ENCODE measurements at regions not wholly inside any gene's neighbourhood (a gene's known extent, or its start where the extent isn't known, plus 50 kb on each side); places are given as distances from the start of the nearest gene placed in this dataset.
"Not testable (repeated sequence)": the region's sequence is repeated elsewhere in the genome, so short reads cannot be mapped to it uniquely, and the experiment has no call there.

DNA sequence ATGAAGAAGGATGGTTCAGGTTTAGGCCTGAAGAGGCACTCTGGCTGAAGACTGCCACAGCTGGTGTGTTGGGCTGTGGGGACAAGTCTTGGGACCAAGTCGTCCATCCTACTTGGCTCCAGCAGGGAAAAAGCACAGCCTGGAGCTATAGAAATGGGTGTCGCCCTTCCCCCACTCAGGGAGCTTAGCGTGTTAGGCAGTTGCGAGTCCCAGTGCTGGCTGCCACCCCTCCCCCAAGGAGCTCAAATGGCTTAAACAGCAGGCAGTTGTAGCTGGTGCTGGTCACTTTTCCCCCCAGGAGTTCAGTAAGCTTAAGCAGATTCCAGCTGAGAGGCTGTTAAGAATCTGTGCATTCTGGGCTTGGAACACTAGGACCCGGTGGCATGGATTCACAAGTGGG lies 319.5 kb upstream of the POF1B start:
- no peaks in the 10 kb centered on the region for H4K20me1 ChIP-seq (ENCODE audit: insufficient read depth, low read length)
- H3K4me3 ChIP-seq (ENCODE audit: low read length): no peak overlapping the region
- TF ChIP-seq CTCF (IDR thresholded peaks at IDR 0.05; ENCODE audit: low read length) (no peak), EZH2 (optimal IDR thresholded peaks at IDR 0.05; ENCODE audit: low read depth, low read length) (no peak), EZH2phosphoT487 (IDR thresholded peaks at IDR 0.05; ENCODE audit: low read length) (no peak)
- H3K4me2 ChIP-seq (ENCODE audit: low read depth, low read length): no peak overlapping the region
- no peaks in the 10 kb centered on the region for H3K36me3 ChIP-seq (replicated peaks; ENCODE audit: insufficient read depth, low read length)
- no peaks in the 10 kb centered on the region for H3K79me2 ChIP-seq (ENCODE audit: low read length)
- H3K9me3 ChIP-seq (replicated peaks; ENCODE audit: insufficient read depth, low read length): no peaks in the 10 kb centered on the region
- no peaks in the 10 kb centered on the region for H3F3A ChIP-seq (ENCODE audit: insufficient read depth, low read length)
- H3K9ac ChIP-seq (ENCODE audit: low read length): no peak overlapping the region
- no peaks in the 10 kb centered on the region for H3K9me2 ChIP-seq (replicated peaks; ENCODE audit: insufficient read depth, low read length)
- H3K4me1 ChIP-seq (ENCODE audit: low read length): no peaks in the 10 kb centered on the region
- no peak for DNase-seq
- H2AFZ ChIP-seq (ENCODE audit: low read length): no peak overlapping the region
- H3K27ac ChIP-seq (ENCODE audit: low read length): no peak overlapping the region
- H3K27me3 ChIP-seq (replicated peaks; ENCODE audit: insufficient read depth, low read length): no peaks in the 10 kb centered on the region

DNA sequence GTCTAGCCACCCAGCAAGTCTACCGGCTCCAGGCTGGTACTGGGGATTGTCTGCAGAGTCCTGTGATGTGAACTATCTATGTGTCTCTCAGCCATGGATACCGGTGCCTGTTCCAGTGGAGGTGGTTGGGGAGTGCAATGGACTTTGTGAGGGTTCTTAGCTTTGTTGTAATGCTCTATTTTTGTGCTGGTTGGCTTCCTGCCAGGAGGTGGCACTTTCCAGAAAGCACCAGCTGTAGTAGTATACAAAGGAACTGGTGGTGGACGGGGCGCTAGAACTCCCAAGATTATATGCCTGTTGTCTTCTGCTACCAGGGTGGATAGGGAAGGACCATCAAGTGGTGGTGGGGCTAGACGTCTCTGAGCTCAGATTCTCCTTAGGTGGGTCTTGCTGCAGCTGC lies 306.4 kb upstream of the POF1B start:
- Histone ChIP-seq H3K27me3 (replicated peaks; ENCODE audit: insufficient read depth, low read length) (no peaks in the 10 kb centered on the region), H3K4me2 (ENCODE audit: low read depth, low read length) (no peak overlapping the region), H4K20me1 (ENCODE audit: insufficient read depth, low read length) (no peaks in the 10 kb centered on the region), H3K4me1 (ENCODE audit: low read length) (no peaks in the 10 kb centered on the region), H3K79me2 (ENCODE audit: low read length) (no peaks in the 10 kb centered on the region), H3K9me3 (replicated peaks; ENCODE audit: insufficient read depth, low read length) (no peaks in the 10 kb centered on the region), H3K4me3 (ENCODE audit: low read length) (no peak overlapping the region), H3F3A (ENCODE audit: insufficient read depth, low read length) (no peaks in the 10 kb centered on the region), H3K9ac (ENCODE audit: low read length) (no peak overlapping the region), H3K27ac (ENCODE audit: low read length) (no peak overlapping the region), H3K9me2 (replicated peaks; ENCODE audit: insufficient read depth, low read length) (no peaks in the 10 kb centered on the region), H3K36me3 (replicated peaks; ENCODE audit: insufficient read depth, low read length) (no peaks in the 10 kb centered on the region), H2AFZ (ENCODE audit: low read length) (no peak overlapping the region)
- DNase-seq: no peak
- TF ChIP-seq EZH2 (optimal IDR thresholded peaks at IDR 0.05; ENCODE audit: low read depth, low read length) (no peak), EZH2phosphoT487 (IDR thresholded peaks at IDR 0.05; ENCODE audit: low read length) (no peak), CTCF (IDR thresholded peaks at IDR 0.05; ENCODE audit: low read length) (no peak)

DNA sequence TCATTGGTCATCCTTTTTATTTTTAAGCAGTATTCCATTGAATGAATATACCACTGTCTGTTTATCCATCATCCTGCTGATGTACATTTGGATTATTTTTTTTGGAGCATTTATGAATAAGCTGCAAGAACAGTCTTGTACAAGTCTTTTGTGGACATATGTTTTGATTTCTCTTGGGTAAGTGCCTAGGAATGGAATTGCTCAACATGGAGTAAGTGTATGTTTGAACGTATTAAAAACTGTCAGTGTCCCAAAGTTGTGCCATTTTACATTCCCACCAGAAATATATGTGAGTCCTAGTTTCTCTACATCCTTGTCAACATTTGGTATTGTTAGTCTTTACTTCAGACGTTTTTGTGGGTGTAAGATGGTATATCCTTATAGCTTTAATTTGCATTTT lies 287.0 kb upstream of the POF1B start:
- Histone ChIP-seq H3K9me3 (replicated peaks; ENCODE audit: insufficient read depth, low read length) (no peaks in the 10 kb centered on the region), H3K4me2 (ENCODE audit: low read depth, low read length) (no peak overlapping the region), H4K20me1 (ENCODE audit: insufficient read depth, low read length) (no peaks in the 10 kb centered on the region), H3K36me3 (replicated peaks; ENCODE audit: insufficient read depth, low read length) (no peaks in the 10 kb centered on the region), H3K4me3 (ENCODE audit: low read length) (no peak overlapping the region), H3K79me2 (ENCODE audit: low read length) (no peaks in the 10 kb centered on the region), H2AFZ (ENCODE audit: low read length) (no peak overlapping the region), H3K27me3 (replicated peaks; ENCODE audit: insufficient read depth, low read length) (no peaks in the 10 kb centered on the region), H3K9me2 (replicated peaks; ENCODE audit: insufficient read depth, low read length) (no peaks in the 10 kb centered on the region), H3F3A (ENCODE audit: insufficient read depth, low read length) (no peaks in the 10 kb centered on the region), H3K4me1 (ENCODE audit: low read length) (no peaks in the 10 kb centered on the region), H3K9ac (ENCODE audit: low read length) (no peak overlapping the region), H3K27ac (ENCODE audit: low read length) (no peak overlapping the region)
- TF ChIP-seq CTCF (IDR thresholded peaks at IDR 0.05; ENCODE audit: low read length) (no peak), EZH2 (optimal IDR thresholded peaks at IDR 0.05; ENCODE audit: low read depth, low read length) (no peak), EZH2phosphoT487 (IDR thresholded peaks at IDR 0.05; ENCODE audit: low read length) (no peak)
- DNase-seq: no peak

DNA sequence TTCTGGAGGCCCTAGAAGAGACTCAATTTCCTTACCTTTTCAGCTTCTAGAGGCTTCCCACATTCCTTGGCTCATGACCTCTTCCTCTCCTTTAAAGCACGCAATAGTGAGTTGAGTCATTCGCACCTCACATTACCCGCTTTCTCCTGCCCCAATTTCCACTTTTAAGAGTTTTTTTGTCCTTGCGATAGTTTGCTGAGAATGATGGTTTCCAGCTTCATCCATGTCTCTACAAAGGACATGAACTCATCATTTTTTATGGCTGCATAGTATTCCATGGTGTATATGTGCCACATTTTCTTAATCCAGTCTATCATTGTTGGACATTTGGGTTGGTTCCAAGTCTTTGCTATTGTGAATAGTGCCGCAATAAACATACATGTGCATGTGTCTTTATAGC lies 284.5 kb upstream of the POF1B start:
- not testable (repeated sequence) for H3K36me3 ChIP-seq (replicated peaks; ENCODE audit: insufficient read depth, low read length); DNase-seq

More for the DNA sequence above, 284.5 kb upstream of the POF1B start:
- not testable (repeated sequence) for H3K4me3 ChIP-seq (ENCODE audit: low read length); H3K9me2 ChIP-seq (replicated peaks; ENCODE audit: insufficient read depth, low read length); H3K9me3 ChIP-seq (replicated peaks; ENCODE audit: insufficient read depth, low read length); H3F3A ChIP-seq (ENCODE audit: insufficient read depth, low read length); H3K79me2 ChIP-seq (ENCODE audit: low read length); H3K27me3 ChIP-seq (replicated peaks; ENCODE audit: insufficient read depth, low read length); H3K9ac ChIP-seq (ENCODE audit: low read length); H2AFZ ChIP-seq (ENCODE audit: low read length); H3K27ac ChIP-seq (ENCODE audit: low read length); H4K20me1 ChIP-seq (ENCODE audit: insufficient read depth, low read length); H3K4me2 ChIP-seq (ENCODE audit: low read depth, low read length); H3K4me1 ChIP-seq (ENCODE audit: low read length)

Measured in MM.1S (cell line).